H1 (cell line): ENCODE measurements at regions not wholly inside any gene's neighbourhood (a gene's known extent, or its start where the extent isn't known, plus 50 kb on each side); places are given as distances from the start of the nearest gene placed in this dataset.
"Not testable (repeated sequence)": the region's sequence is repeated elsewhere in the genome, so short reads cannot be mapped to it uniquely, and the experiment has no call there.

Experiments
- CTCF ChIP-seq, 3 experiments: IDR thresholded peaks; 1 replicate in 2 of 3; 2 replicates in 1 of 3; pipeline versions ENCODE4 v1.5.1 to v1.6.1; 2011; ENCODE audit warnings: low read length in 3 of 3, mild to moderate bottlenecking in 3 of 3, inconsistent platforms in 2 of 3, low read depth in 1 of 3, moderate library complexity in 1 of 3; ENCODE audit not compliant: insufficient read depth in 1 of 3; ENCODE audit errors: control extremely low read depth in 1 of 3
- EP300 ChIP-seq, 2 experiments: IDR thresholded peaks; 1 replicate in 1 of 2; 2 replicates in 1 of 2; pipeline ENCODE4 v1.6.1; 2011 to 2012; ENCODE audit warnings: low read depth in 2 of 2, low read length in 2 of 2, mild to moderate bottlenecking in 2 of 2, borderline replicate concordance in 1 of 2, inconsistent platforms in 1 of 2, moderate library complexity in 1 of 2
- POLR2A ChIP-seq, 2 experiments: IDR thresholded peaks; 1 replicate in 1 of 2; 2 replicates in 1 of 2; pipeline ENCODE4 v1.6.1; 2011; ENCODE audit warnings: low read depth in 2 of 2, low read length in 2 of 2, mild to moderate bottlenecking in 2 of 2; ENCODE audit errors: control extremely low read depth in 1 of 2
- SUZ12 ChIP-seq: fragments of 200-600 bp; sonication (generic); IDR thresholded peaks from 2 replicates; pipeline ENCODE4 v1.6.1; 2012; ENCODE audit warnings: mild to moderate bottlenecking, inconsistent platforms, low read length, moderate library complexity, mixed read lengths
- TAF1 ChIP-seq: IDR thresholded peaks from 2 replicates; pipeline ENCODE4 v1.6.1; 2011; ENCODE audit warnings: mild to moderate bottlenecking, low read depth, low read length

GRCh38 chr9:67168530-67169157 is 176.3 kb upstream of the SPATA31A3 start:
- TF ChIP-seq EP300 (IDR thresholded peaks at IDR 0.05; ENCODE audit: borderline replicate concordance in 1 of 2, low read depth in 2 of 2, low read length in 2 of 2); TAF1; POLR2A (IDR thresholded peaks at IDR 0.05; ENCODE audit: control extremely low read depth in 1 of 2, low read depth in 2 of 2, low read length in 2 of 2); SUZ12; CTCF (IDR thresholded peaks at IDR 0.05; ENCODE audit: control extremely low read depth in 1 of 3, insufficient read depth in 1 of 3, low read depth in 1 of 3, low read length in 3 of 3): not testable (repeated sequence)
